ENCODE measurements at regions not wholly inside any gene's neighbourhood (a gene's known extent, or its start where the extent isn't known, plus 50 kb on each side); places are given as distances from the start of the nearest gene placed in this dataset.
A peak's percentile ranks its signal among the peaks of the same experiment; 100 is the strongest.

GRCh38 chr20:23237201-23237600 is 113.4 kb upstream of the NXT1 start:
- TF ChIP-seq POLR2A (IDR thresholded peaks at IDR 0.05; ENCODE audit: low read length) = no peak
- no peak for TF ChIP-seq GATA1 (IDR thresholded peaks at IDR 0.05; ENCODE audit: low read depth, low read length)
- DNase-seq = no peak

GRCh38 chr20:23235173-23236027 is 115.2 kb upstream of the NXT1 start:
- TF ChIP-seq GATA1 (IDR thresholded peaks at IDR 0.05; ENCODE audit: low read depth, low read length) = no peak
- TF ChIP-seq POLR2A (IDR thresholded peaks at IDR 0.05; ENCODE audit: low read length) = no peak

GRCh38 chr20:23234311-23235078 is 116.1 kb upstream of the NXT1 start:
- TF ChIP-seq POLR2A (IDR thresholded peaks at IDR 0.05; ENCODE audit: low read length) = no peak
- no peak for TF ChIP-seq GATA1 (IDR thresholded peaks at IDR 0.05; ENCODE audit: low read depth, low read length)
- DNase-seq = peak in 1 of 2 experiments; percentile 15

More at GRCh38 chr20:23235173-23236027, 115.2 kb upstream of the NXT1 start:
- peak; percentile 77 to 90 for DNase-seq

DNA sequence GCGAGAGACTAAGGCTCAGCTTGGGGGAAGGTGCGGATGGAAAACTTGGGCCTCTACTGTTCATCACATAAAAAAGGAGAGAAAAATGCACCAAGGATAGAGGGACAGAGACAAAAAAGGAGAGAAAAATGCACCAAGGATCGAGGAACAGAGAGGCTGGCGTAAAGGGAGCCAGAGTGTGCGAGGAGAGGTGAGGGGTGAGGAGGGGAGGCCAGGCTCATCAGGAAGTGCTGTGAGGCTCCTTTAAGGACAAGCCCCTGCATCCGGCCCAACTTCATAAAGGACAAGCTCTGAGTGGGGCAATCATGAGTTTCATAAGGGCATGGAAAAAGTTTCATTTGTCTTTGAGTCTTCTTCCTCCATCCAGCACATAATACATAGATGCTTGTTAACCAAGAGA is 117.2 kb upstream of the NXT1 start:
- no peak for DNase-seq
- TF ChIP-seq GATA1 (IDR thresholded peaks at IDR 0.05; ENCODE audit: low read depth, low read length) (no peak), POLR2A (IDR thresholded peaks at IDR 0.05; ENCODE audit: low read length) (no peak)

- DNase-seq = no peak
- TF ChIP-seq POLR2A (IDR thresholded peaks at IDR 0.05; ENCODE audit: low read length) = no peak
- no peak for TF ChIP-seq GATA1 (IDR thresholded peaks at IDR 0.05; ENCODE audit: low read depth, low read length)
Measured at GRCh38 chr20:23232679-23233308, 117.8 kb upstream of the NXT1 start.

GRCh38 chr20:23232219-23232581 is 118.4 kb upstream of the NXT1 start:
- no peak for DNase-seq
- TF ChIP-seq POLR2A (IDR thresholded peaks at IDR 0.05; ENCODE audit: low read length) (no peak), GATA1 (IDR thresholded peaks at IDR 0.05; ENCODE audit: low read depth, low read length) (no peak)

- no peak for TF ChIP-seq POLR2A (IDR thresholded peaks at IDR 0.05; ENCODE audit: low read length)
- no peak for TF ChIP-seq GATA1 (IDR thresholded peaks at IDR 0.05; ENCODE audit: low read depth, low read length)
- DNase-seq = no peak
Measured at GRCh38 chr20:23231561-23232218, 118.9 kb upstream of the NXT1 start.

DNA sequence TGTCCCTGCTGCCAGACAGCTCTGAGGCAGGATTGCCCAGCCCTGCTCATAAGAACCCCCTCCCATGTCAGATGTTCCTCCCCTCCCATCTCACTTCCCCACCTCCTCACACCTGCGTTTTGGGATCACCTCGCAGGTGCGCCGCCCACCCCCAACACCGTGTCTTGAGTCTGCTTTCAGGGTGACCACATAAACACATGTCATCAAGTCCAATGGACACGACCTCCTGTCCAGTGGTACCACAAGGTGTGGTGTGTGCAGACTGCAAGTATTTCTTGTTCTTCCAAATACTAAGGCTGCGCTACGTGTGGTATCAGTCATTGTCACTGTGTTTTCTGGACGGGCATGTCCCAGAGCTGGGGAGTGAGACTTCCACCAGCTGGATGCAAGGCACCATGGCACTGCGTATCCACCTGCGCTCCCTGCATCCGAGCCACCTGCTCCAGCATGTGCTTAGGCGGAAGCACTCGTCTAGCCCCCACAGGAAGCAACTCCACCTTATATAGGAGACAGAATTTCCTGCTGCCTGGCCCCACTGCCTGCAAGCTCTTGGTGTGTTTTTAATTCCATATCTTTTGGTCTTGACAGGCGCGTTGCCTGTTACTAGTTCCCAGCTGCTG is 119.7 kb upstream of the NXT1 start:
- no peak for TF ChIP-seq GATA1 (IDR thresholded peaks at IDR 0.05; ENCODE audit: low read depth, low read length)
- TF ChIP-seq POLR2A (IDR thresholded peaks at IDR 0.05; ENCODE audit: low read length) = no peak
- no peak for DNase-seq

GRCh38 chr20:23229989-23230388 is 120.6 kb upstream of the NXT1 start:
- DNase-seq = no peak
- TF ChIP-seq POLR2A (IDR thresholded peaks at IDR 0.05; ENCODE audit: low read length) (no peak), GATA1 (IDR thresholded peaks at IDR 0.05; ENCODE audit: low read depth, low read length) (no peak)

DNA sequence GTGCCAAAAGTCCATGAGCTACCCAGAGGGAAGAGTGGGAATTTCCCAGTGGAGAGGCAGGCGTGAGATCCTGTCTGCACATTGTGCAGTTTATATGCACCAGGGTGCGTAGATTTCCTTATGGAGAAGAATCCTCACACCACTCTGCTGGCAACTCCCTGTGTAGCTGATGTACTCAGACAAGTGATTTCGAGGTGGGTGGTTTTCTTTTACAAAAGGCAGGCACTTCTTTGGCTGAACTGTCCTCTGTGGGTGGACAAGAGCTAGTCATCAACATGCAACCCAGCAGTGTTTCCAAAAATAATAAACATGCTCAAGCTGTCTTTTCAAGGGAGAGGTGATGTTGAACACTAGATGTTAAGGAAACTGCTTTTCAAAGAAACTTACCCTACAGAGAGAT is 121.7 kb upstream of the NXT1 start:
- no peak for TF ChIP-seq GATA1 (IDR thresholded peaks at IDR 0.05; ENCODE audit: low read depth, low read length)
- TF ChIP-seq POLR2A (IDR thresholded peaks at IDR 0.05; ENCODE audit: low read length) = no peak
- no peak for DNase-seq

GRCh38 chr20:23227976-23228375 is 122.6 kb upstream of the NXT1 start:
- DNase-seq = no peak
- TF ChIP-seq GATA1 (IDR thresholded peaks at IDR 0.05; ENCODE audit: low read depth, low read length) (no peak), POLR2A (IDR thresholded peaks at IDR 0.05; ENCODE audit: low read length) (no peak)

GRCh38 chr20:23227274-23227673 is 123.3 kb upstream of the NXT1 start:
- TF ChIP-seq GATA1 (IDR thresholded peaks at IDR 0.05; ENCODE audit: low read depth, low read length) = no peak
- no peak for TF ChIP-seq POLR2A (IDR thresholded peaks at IDR 0.05; ENCODE audit: low read length)
- DNase-seq = no peak

- peak in 1 of 2 experiments; percentile 12 for DNase-seq
- TF ChIP-seq POLR2A (IDR thresholded peaks at IDR 0.05; ENCODE audit: low read length) (no peak), GATA1 (IDR thresholded peaks at IDR 0.05; ENCODE audit: low read depth, low read length) (no peak)
Measured at GRCh38 chr20:23226612-23227265, 123.9 kb upstream of the NXT1 start.
